Peyer's patch (tissue), 4 donors: ENCODE measurements at regions not wholly inside any gene's neighbourhood (a gene's known extent, or its start where the extent isn't known, plus 50 kb on each side); places are given as distances from the start of the nearest gene placed in this dataset.

Source experiments
- DNase-seq, 3 donors: peaks; one replicate each; pipeline ENCODE4 v3.0.0-alpha.2; 2017 to 2019
- H3K27ac ChIP-seq, 4 donors: fragments of 200-600 bp; sonication (generic); one replicate each; pipeline ENCODE4 v1.5.1; 2016 to 2019
- H3K27me3 ChIP-seq, 2 donors: fragments of 200-600 bp; sonication (generic); one replicate each; pipeline ENCODE4 v1.5.1; 2019
- H3K36me3 ChIP-seq, 3 donors: fragments of 200-600 bp; sonication (generic); one replicate each; pipeline ENCODE4 v1.5.1; 2016 to 2019
- H3K4me1 ChIP-seq, 4 donors: fragments of 200-600 bp; sonication (generic); one replicate each; pipeline ENCODE4 v1.5.1; 2016 to 2019
- H3K4me3 ChIP-seq, 4 donors: fragments of 200-600 bp; sonication (generic); 1 replicate in 3 of 4; 2 replicates in 1 of 4; pipeline ENCODE4 v1.5.1; 2016 to 2019; ENCODE audit warnings: mild to moderate bottlenecking in 1 of 4
- H3K9me3 ChIP-seq, 4 donors: fragments of 200-600 bp; sonication (generic); one replicate each; pipeline ENCODE4 v1.5.1; 2016 to 2019; ENCODE audit warnings: mild to moderate bottlenecking in 1 of 4
- CTCF ChIP-seq, 6 experiments: fragments of 450-650 bp in 4 of 6; fragments of 200-600 bp in 2 of 6; sonication (generic) in 1 of 6; IDR thresholded peaks; one replicate each; pipeline ENCODE4 v1.5.1; 2017 to 2019; ENCODE audit warnings: antibody characterized with exemption in 6 of 6, mild to moderate bottlenecking in 3 of 6, moderate library complexity in 1 of 6
- POLR2A ChIP-seq, 2 donors: fragments of 450-650 bp; IDR thresholded peaks; one replicate each; pipeline ENCODE4 v1.5.1; 2017; ENCODE audit warnings: antibody characterized with exemption in 2 of 2, mild to moderate bottlenecking in 2 of 2, moderate library complexity in 2 of 2

- Histone ChIP-seq H3K27ac (peak overlapping the region in 1 of 4 donors; percentile 9), H3K9me3 (no peaks in the 10 kb centered on the region), H3K4me1 (no peaks in the 10 kb centered on the region), H3K36me3 (no peaks in the 10 kb centered on the region), H3K27me3 (no peaks in the 10 kb centered on the region), H3K4me3 (no peak overlapping the region)
- DNase-seq = no peak
- TF ChIP-seq POLR2A (IDR thresholded peaks at IDR 0.05) = no peak
- no peak for TF ChIP-seq CTCF (IDR thresholded peaks at IDR 0.05)
Measured at GRCh38 chr9:80503671-80504281, 932.0 kb downstream of the TLE4 start.

- H3K4me1 ChIP-seq = no peaks in the 10 kb centered on the region
- no peaks in the 10 kb centered on the region for H3K27me3 ChIP-seq
- DNase-seq = no peak
- TF ChIP-seq POLR2A (IDR thresholded peaks at IDR 0.05) (no peak), CTCF (IDR thresholded peaks at IDR 0.05) (no peak)
- no peaks in the 10 kb centered on the region for H3K36me3 ChIP-seq
- H3K4me3 ChIP-seq = no peak overlapping the region
- H3K27ac ChIP-seq = no peak overlapping the region
- H3K9me3 ChIP-seq = no peaks in the 10 kb centered on the region
Measured at GRCh38 chr9:80502306-80502705, 930.5 kb downstream of the TLE4 start.

- no peaks in the 10 kb centered on the region for H3K9me3 ChIP-seq
- TF ChIP-seq CTCF (IDR thresholded peaks at IDR 0.05) (no peak), POLR2A (IDR thresholded peaks at IDR 0.05) (no peak)
- H3K27ac ChIP-seq = no peak overlapping the region
Measured at GRCh38 chr9:80501635-80502034, 929.9 kb downstream of the TLE4 start.

GRCh38 chr9:80500300-80500699, 928.5 kb downstream of the TLE4 start:
- H3K36me3 ChIP-seq = no peaks in the 10 kb centered on the region
- no peaks in the 10 kb centered on the region for H3K9me3 ChIP-seq
- DNase-seq = no peak
- H3K27ac ChIP-seq = no peak overlapping the region
- TF ChIP-seq CTCF (IDR thresholded peaks at IDR 0.05) (no peak), POLR2A (IDR thresholded peaks at IDR 0.05) (no peak)
- no peak overlapping the region for H3K4me3 ChIP-seq
- H3K4me1 ChIP-seq = no peaks in the 10 kb centered on the region
- H3K27me3 ChIP-seq = no peaks in the 10 kb centered on the region

More at GRCh38 chr9:80501635-80502034, 929.9 kb downstream of the TLE4 start:
- H3K27me3 ChIP-seq = no peaks in the 10 kb centered on the region
- DNase-seq = no peak
- H3K4me1 ChIP-seq = no peaks in the 10 kb centered on the region
- H3K4me3 ChIP-seq = no peak overlapping the region
- H3K36me3 ChIP-seq = no peaks in the 10 kb centered on the region

GRCh38 chr9:80498001-80498555, 926.3 kb downstream of the TLE4 start:
- H3K27ac ChIP-seq = no peak overlapping the region
- DNase-seq = no peak
- no peaks in the 10 kb centered on the region for H3K9me3 ChIP-seq
- no peaks in the 10 kb centered on the region for H3K4me1 ChIP-seq
- no peaks in the 10 kb centered on the region for H3K27me3 ChIP-seq
- no peak for TF ChIP-seq POLR2A (IDR thresholded peaks at IDR 0.05)
- TF ChIP-seq CTCF (IDR thresholded peaks at IDR 0.05) = no peak
- H3K36me3 ChIP-seq = no peaks in the 10 kb centered on the region
- H3K4me3 ChIP-seq = no peak overlapping the region
